ENCODE measurements at regions not wholly inside any gene's neighbourhood (a gene's known extent, or its start where the extent isn't known, plus 50 kb on each side); places are given as distances from the start of the nearest gene placed in this dataset.

- H3K27ac ChIP-seq (ENCODE audit: low read depth in 1 of 3, low read length in 2 of 3) = no peak overlapping the region
- H3K4me3 ChIP-seq (ENCODE audit: low read depth in 1 of 3, low read length in 3 of 3) = no peak overlapping the region
- 53 to 74% (median 60%) methylated on average over 3 of the region's 3 CpGs for WGBS, 3 donors
- no peak for DNase-seq
- no peaks in the 10 kb centered on the region for H3K27me3 ChIP-seq (ENCODE audit: control insufficient read depth in 3 of 3, insufficient read depth in 3 of 3, low read length in 3 of 3)
- FAIRE-seq = no peak
- no peaks in the 10 kb centered on the region for H3K4me1 ChIP-seq (ENCODE audit: control insufficient read depth in 3 of 3, insufficient read depth in 2 of 3, low read depth in 1 of 3, low read length in 2 of 3)
- H3K9me3 ChIP-seq (ENCODE audit: control insufficient read depth in 2 of 2, insufficient read depth in 1 of 2, low read depth in 1 of 2, low read length in 1 of 2) = no peaks in the 10 kb centered on the region
- no peaks in the 10 kb centered on the region for H3K36me3 ChIP-seq (ENCODE audit: control insufficient read depth in 3 of 3, insufficient read depth in 2 of 3, low read depth in 1 of 3, low read length in 3 of 3)
These were observed 386.9 kb downstream of the AMY1C start for GRCh38 chr1:104136621-104137020.

GRCh38 chr1:104156738-104157137 is 407.0 kb downstream of the AMY1C start:
- peaks cover 0 to 9% of the 10 kb centered on the region in 2 donors for H3K9me3 ChIP-seq (ENCODE audit: control insufficient read depth in 2 of 2, insufficient read depth in 1 of 2, low read depth in 1 of 2, low read length in 1 of 2)

GRCh38 chr1:104163912-104164476 is 414.3 kb downstream of the AMY1C start:
- DNase-seq = no peak
- Histone ChIP-seq H3K4me1 (ENCODE audit: control insufficient read depth in 3 of 3, insufficient read depth in 2 of 3, low read depth in 1 of 3, low read length in 2 of 3) (no peaks in the 10 kb centered on the region), H3K27me3 (ENCODE audit: control insufficient read depth in 3 of 3, insufficient read depth in 3 of 3, low read length in 3 of 3) (no peaks in the 10 kb centered on the region), H3K27ac (ENCODE audit: low read depth in 1 of 3, low read length in 2 of 3) (no peak overlapping the region), H3K9me3 (ENCODE audit: control insufficient read depth in 2 of 2, insufficient read depth in 1 of 2, low read depth in 1 of 2, low read length in 1 of 2) (no peaks in the 10 kb centered on the region), H3K4me3 (ENCODE audit: low read depth in 1 of 3, low read length in 3 of 3) (no peak overlapping the region), H3K36me3 (ENCODE audit: control insufficient read depth in 3 of 3, insufficient read depth in 2 of 3, low read depth in 1 of 3, low read length in 3 of 3) (no peaks in the 10 kb centered on the region)
- 68 to 84% (median 69%) methylated on average over 3 of the region's 3 CpGs for WGBS, 3 donors
- no peak for FAIRE-seq

More at GRCh38 chr1:104156738-104157137, 407.0 kb downstream of the AMY1C start:
- no peak for DNase-seq
- Histone ChIP-seq H3K27ac (ENCODE audit: low read depth in 1 of 3, low read length in 2 of 3) (no peak overlapping the region), H3K36me3 (ENCODE audit: control insufficient read depth in 3 of 3, insufficient read depth in 2 of 3, low read depth in 1 of 3, low read length in 3 of 3) (no peaks in the 10 kb centered on the region), H3K4me1 (ENCODE audit: control insufficient read depth in 3 of 3, insufficient read depth in 2 of 3, low read depth in 1 of 3, low read length in 2 of 3) (no peaks in the 10 kb centered on the region), H3K4me3 (ENCODE audit: low read depth in 1 of 3, low read length in 3 of 3) (no peak overlapping the region), H3K27me3 (ENCODE audit: control insufficient read depth in 3 of 3, insufficient read depth in 3 of 3, low read length in 3 of 3) (no peaks in the 10 kb centered on the region)
- WGBS, 3 donors = 73 to 80% (median 75%) methylated on average over 4 of the region's 4 CpGs
- FAIRE-seq = no peak

GRCh38 chr1:104172243-104172681 is 422.6 kb downstream of the AMY1C start:
- no peak for DNase-seq
- Histone ChIP-seq H3K27me3 (ENCODE audit: control insufficient read depth in 3 of 3, insufficient read depth in 3 of 3, low read length in 3 of 3) (no peaks in the 10 kb centered on the region), H3K4me1 (ENCODE audit: control insufficient read depth in 3 of 3, insufficient read depth in 2 of 3, low read depth in 1 of 3, low read length in 2 of 3) (no peaks in the 10 kb centered on the region), H3K9me3 (ENCODE audit: control insufficient read depth in 2 of 2, insufficient read depth in 1 of 2, low read depth in 1 of 2, low read length in 1 of 2) (peaks cover 0 to 11% of the 10 kb centered on the region in 2 donors), H3K4me3 (ENCODE audit: low read depth in 1 of 3, low read length in 3 of 3) (no peak overlapping the region), H3K36me3 (ENCODE audit: control insufficient read depth in 3 of 3, insufficient read depth in 2 of 3, low read depth in 1 of 3, low read length in 3 of 3) (no peaks in the 10 kb centered on the region), H3K27ac (ENCODE audit: low read depth in 1 of 3, low read length in 2 of 3) (no peak overlapping the region)
- FAIRE-seq = no peak
- 88 to 90% (median 89%) methylated on average over 25 of the region's 25 CpGs for WGBS, 3 donors

DNA sequence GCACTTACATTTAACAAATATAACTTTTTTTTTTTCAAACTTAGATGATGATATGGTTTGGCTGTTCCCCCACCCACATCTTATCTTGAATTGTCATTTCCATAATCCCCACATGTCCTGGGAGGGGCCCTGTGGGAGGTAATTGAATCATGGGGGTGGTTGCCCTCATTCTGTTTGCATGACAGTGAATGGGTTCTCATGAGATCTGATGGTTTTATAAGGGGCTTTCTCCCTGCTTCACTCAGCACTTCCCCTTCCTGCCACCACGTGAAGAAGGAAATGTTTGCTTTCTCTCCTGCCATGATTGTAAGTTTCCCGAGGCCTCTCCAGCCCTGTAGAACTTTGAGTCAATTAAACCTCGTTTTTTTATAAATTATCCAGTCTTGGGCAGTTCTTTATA is 432.6 kb downstream of the AMY1C start:
- WGBS, 3 donors = 12 to 28% (median 16%) methylated on average over 3 of the region's 3 CpGs
- H3K27me3 ChIP-seq (ENCODE audit: control insufficient read depth in 3 of 3, insufficient read depth in 3 of 3, low read length in 3 of 3) = no peaks in the 10 kb centered on the region
- H3K4me3 ChIP-seq (ENCODE audit: low read depth in 1 of 3, low read length in 3 of 3) = no peak overlapping the region
- no peaks in the 10 kb centered on the region for H3K4me1 ChIP-seq (ENCODE audit: control insufficient read depth in 3 of 3, insufficient read depth in 2 of 3, low read depth in 1 of 3, low read length in 2 of 3)
- no peaks in the 10 kb centered on the region for H3K9me3 ChIP-seq (ENCODE audit: control insufficient read depth in 2 of 2, insufficient read depth in 1 of 2, low read depth in 1 of 2, low read length in 1 of 2)
- H3K36me3 ChIP-seq (ENCODE audit: control insufficient read depth in 3 of 3, insufficient read depth in 2 of 3, low read depth in 1 of 3, low read length in 3 of 3) = no peaks in the 10 kb centered on the region
- no peak overlapping the region for H3K27ac ChIP-seq (ENCODE audit: low read depth in 1 of 3, low read length in 2 of 3)
- DNase-seq (no peak), FAIRE-seq (no peak)

- FAIRE-seq = no peak
- Histone ChIP-seq H3K9me3 (ENCODE audit: control insufficient read depth in 2 of 2, insufficient read depth in 1 of 2, low read depth in 1 of 2, low read length in 1 of 2) (no peaks in the 10 kb centered on the region), H3K4me3 (ENCODE audit: low read depth in 1 of 3, low read length in 3 of 3) (no peak overlapping the region), H3K27me3 (ENCODE audit: control insufficient read depth in 3 of 3, insufficient read depth in 3 of 3, low read length in 3 of 3) (no peaks in the 10 kb centered on the region), H3K27ac (ENCODE audit: low read depth in 1 of 3, low read length in 2 of 3) (no peak overlapping the region), H3K4me1 (ENCODE audit: control insufficient read depth in 3 of 3, insufficient read depth in 2 of 3, low read depth in 1 of 3, low read length in 2 of 3) (no peaks in the 10 kb centered on the region), H3K36me3 (ENCODE audit: control insufficient read depth in 3 of 3, insufficient read depth in 2 of 3, low read depth in 1 of 3, low read length in 3 of 3) (no peaks in the 10 kb centered on the region)
- DNase-seq = no peak
- WGBS, 3 donors = 31 to 51% (median 34%) methylated on average over 1 of the region's 1 CpG
These were observed 439.5 kb downstream of the AMY1C start for GRCh38 chr1:104189207-104189606.

DNA sequence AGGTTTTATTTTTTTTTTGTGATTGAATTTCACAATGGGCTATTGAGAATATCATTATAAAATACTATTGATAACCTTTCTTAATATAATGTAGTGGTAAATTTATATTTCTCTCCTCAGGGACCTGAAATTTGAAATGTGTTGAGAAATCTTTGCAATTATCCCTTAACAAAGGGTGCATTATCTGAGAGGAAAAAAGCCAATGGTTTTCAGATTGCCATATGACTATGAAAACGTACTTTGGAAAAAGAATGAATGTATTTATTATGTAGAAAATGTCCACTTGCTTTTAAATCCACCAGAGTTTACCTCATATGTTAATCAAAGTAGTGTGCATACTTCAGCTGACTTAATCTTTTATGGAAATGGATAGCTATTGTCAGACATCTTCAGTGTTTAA is 441.1 kb downstream of the AMY1C start:
- H3K36me3 ChIP-seq (ENCODE audit: control insufficient read depth in 3 of 3, insufficient read depth in 2 of 3, low read depth in 1 of 3, low read length in 3 of 3) = no peaks in the 10 kb centered on the region
- no peaks in the 10 kb centered on the region for H3K9me3 ChIP-seq (ENCODE audit: control insufficient read depth in 2 of 2, insufficient read depth in 1 of 2, low read depth in 1 of 2, low read length in 1 of 2)
- no peak overlapping the region for H3K27ac ChIP-seq (ENCODE audit: low read depth in 1 of 3, low read length in 2 of 3)
- no peak overlapping the region for H3K4me3 ChIP-seq (ENCODE audit: low read depth in 1 of 3, low read length in 3 of 3)
- WGBS, 3 donors = 15 to 54% (median 17%) methylated on average over 1 of the region's 1 CpG
- H3K27me3 ChIP-seq (ENCODE audit: control insufficient read depth in 3 of 3, insufficient read depth in 3 of 3, low read length in 3 of 3) = no peaks in the 10 kb centered on the region
- FAIRE-seq (no peak), DNase-seq (no peak)
- H3K4me1 ChIP-seq (ENCODE audit: control insufficient read depth in 3 of 3, insufficient read depth in 2 of 3, low read depth in 1 of 3, low read length in 2 of 3) = no peaks in the 10 kb centered on the region

DNA sequence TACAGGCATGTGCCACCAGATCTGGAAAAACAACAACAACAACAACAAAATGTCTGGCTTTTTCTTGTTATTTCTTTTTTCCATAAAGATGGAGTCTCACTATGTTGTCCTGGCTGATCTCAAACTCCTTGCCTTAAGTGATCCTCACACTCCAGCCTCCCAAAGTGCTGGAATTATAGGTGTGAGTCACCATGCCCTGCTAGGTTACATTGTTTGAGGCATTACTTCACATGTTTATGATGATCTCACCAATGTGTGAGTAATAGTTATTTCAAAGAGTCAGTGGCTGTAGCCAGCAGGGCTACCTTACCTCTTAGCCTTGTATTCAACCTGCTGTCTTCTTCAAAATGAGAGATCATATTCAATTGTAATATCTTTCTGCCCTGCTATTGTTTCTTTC is 445.7 kb downstream of the AMY1C start:
- Histone ChIP-seq H3K4me1 (ENCODE audit: control insufficient read depth in 3 of 3, insufficient read depth in 2 of 3, low read depth in 1 of 3, low read length in 2 of 3) (no peaks in the 10 kb centered on the region), H3K27me3 (ENCODE audit: control insufficient read depth in 3 of 3, insufficient read depth in 3 of 3, low read length in 3 of 3) (no peaks in the 10 kb centered on the region), H3K36me3 (ENCODE audit: control insufficient read depth in 3 of 3, insufficient read depth in 2 of 3, low read depth in 1 of 3, low read length in 3 of 3) (no peaks in the 10 kb centered on the region), H3K9me3 (ENCODE audit: control insufficient read depth in 2 of 2, insufficient read depth in 1 of 2, low read depth in 1 of 2, low read length in 1 of 2) (peaks cover 2 to 3% of the 10 kb centered on the region in 2 donors), H3K27ac (ENCODE audit: low read depth in 1 of 3, low read length in 2 of 3) (no peak overlapping the region), H3K4me3 (ENCODE audit: low read depth in 1 of 3, low read length in 3 of 3) (no peak overlapping the region)
- FAIRE-seq (no peak), DNase-seq (no peak)

GRCh38 chr1:104196136-104196535 is 446.4 kb downstream of the AMY1C start:
- FAIRE-seq (no peak), DNase-seq (no peak)
- H3K9me3 ChIP-seq (ENCODE audit: control insufficient read depth in 2 of 2, insufficient read depth in 1 of 2, low read depth in 1 of 2, low read length in 1 of 2) = peaks cover 2 to 3% of the 10 kb centered on the region in 2 donors
- H3K27ac ChIP-seq (ENCODE audit: low read depth in 1 of 3, low read length in 2 of 3) = no peak overlapping the region
- H3K4me3 ChIP-seq (ENCODE audit: low read depth in 1 of 3, low read length in 3 of 3) = no peak overlapping the region
- H3K27me3 ChIP-seq (ENCODE audit: control insufficient read depth in 3 of 3, insufficient read depth in 3 of 3, low read length in 3 of 3) = no peaks in the 10 kb centered on the region
- H3K4me1 ChIP-seq (ENCODE audit: control insufficient read depth in 3 of 3, insufficient read depth in 2 of 3, low read depth in 1 of 3, low read length in 2 of 3) = no peaks in the 10 kb centered on the region
- no peaks in the 10 kb centered on the region for H3K36me3 ChIP-seq (ENCODE audit: control insufficient read depth in 3 of 3, insufficient read depth in 2 of 3, low read depth in 1 of 3, low read length in 3 of 3)
